NCI-H2196 treated with DMSO at 0.1 percent for 48 hours (cell line): ENCODE measurements at regions not wholly inside any gene's neighbourhood (a gene's known extent, or its start where the extent isn't known, plus 50 kb on each side); places are given as distances from the start of the nearest gene placed in this dataset.
"Not testable (repeated sequence)": the region's sequence is repeated elsewhere in the genome, so short reads cannot be mapped to it uniquely, and the experiment has no call there.

ENCODE experiments used
- DNase-seq: peaks from one replicate; lab custom pipeline; 2025; ENCODE audit not compliant: unreplicated experiment; lab: John Stamatoyannopoulos, UW

- DNase-seq = no peak
These were observed 475.0 kb upstream of the ADARB2 start for GRCh38 chr10:2212244-2212834.

DNA sequence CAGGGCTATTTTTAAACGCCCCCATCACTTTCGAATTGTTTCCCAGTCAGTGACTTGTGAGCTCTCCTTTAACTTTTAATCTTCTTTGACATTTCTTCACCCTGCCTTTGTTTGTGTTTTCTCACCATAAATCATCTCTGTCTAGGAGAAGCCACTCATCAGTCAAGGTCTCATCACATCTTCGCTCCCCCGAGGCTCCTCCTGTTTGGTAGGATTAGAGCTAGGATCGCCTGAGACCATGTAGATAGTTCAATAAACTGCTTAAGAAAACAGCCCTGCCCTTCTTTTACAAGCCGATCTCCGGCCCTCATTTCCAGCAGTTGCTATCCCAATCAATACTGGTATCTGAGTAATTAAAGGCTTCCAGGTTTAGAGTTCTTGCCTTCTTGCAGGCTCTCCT is 472.8 kb upstream of the ADARB2 start:
- DNase-seq = no peak

DNA sequence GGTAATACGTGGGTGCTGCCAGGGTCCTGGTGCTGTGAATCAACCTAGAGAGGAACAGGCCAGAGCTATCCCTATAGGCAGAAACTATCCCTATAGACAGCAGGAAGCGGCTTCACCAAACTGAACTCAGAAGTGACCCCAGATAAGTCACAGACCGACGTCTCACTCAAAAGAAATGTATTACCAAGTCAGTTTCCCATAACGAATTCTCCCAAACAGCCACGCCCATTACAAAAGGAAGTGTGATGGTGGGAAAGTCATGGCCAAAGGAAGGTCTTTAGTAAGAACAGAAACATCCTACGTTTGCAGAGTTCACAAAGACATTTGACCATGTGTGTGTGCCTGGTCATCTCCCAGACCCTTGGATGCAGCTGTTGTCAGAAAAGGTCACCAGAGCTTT is 470.8 kb upstream of the ADARB2 start:
- DNase-seq = no peak

- DNase-seq = no peak
These were observed 470.1 kb upstream of the ADARB2 start for GRCh38 chr10:2207246-2207922.

- no peak for DNase-seq
These were observed 468.1 kb upstream of the ADARB2 start for GRCh38 chr10:2205406-2205805.

DNA sequence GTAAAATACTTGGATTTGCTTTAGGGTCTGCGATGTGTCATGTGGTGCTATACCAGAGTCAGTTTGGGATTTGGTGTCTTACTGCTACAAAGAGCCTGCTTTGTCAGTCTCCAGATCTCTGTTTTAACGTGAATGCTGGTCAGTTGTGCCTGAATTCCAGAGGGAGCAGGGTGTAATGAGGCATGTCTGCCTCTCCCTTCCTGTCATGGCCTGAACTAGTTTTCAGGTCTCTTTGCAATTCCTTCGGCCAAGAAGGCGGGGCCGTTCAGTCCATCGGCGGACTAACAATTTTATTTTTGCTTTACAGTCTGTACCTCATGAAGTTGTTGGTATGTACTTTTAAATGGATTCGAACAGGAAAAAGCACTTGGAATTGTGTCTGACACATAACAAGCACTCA is 465.1 kb upstream of the ADARB2 start:
- DNase-seq = no peak

GRCh38 chr10:2201534-2202099 is 464.3 kb upstream of the ADARB2 start:
- no peak for DNase-seq

DNA sequence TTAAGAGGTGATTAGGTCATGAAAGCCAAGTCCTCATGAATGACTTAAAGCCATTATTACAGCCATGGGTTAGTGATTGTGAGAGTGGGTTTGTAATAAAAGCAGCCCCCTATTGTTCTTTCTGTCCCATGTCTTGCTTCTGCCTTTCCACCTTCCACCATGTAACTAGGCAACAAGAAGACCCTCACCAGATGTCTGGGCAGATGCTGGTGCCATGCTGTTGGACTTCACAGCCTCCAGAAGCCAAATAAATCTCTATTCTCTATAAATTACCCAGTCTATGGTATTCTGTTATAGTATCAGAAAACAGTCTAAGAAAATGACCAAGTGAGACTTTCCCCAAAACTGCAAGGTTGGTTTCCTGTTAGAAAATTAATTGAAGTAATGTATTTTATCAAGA is 460.3 kb upstream of the ADARB2 start:
- DNase-seq = no peak

DNA sequence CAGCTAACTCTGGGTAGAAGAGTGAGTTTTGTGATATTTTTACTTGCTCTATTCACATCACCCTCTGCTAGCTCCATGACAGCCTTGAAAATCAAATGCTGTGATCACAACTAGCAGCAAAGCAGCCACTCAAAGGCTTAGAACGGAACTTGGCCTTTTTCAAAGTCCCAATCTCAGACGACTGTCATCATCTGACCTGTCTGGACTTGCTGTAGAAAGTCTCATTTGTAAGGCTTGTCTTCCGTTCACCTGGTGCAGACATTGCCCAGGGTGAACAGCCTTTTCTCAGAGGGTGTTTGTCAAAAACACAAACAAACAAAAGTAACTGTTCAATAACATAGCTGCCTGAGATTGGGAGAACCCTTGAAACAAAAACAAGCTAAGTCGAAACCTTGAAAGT is 458.9 kb upstream of the ADARB2 start:
- DNase-seq = no peak

- not testable (repeated sequence) for DNase-seq
These were observed 452.0 kb upstream of the ADARB2 start for GRCh38 chr10:2189356-2189755.

GRCh38 chr10:2188371-2188770 is 451.0 kb upstream of the ADARB2 start:
- DNase-seq = no peak

DNA sequence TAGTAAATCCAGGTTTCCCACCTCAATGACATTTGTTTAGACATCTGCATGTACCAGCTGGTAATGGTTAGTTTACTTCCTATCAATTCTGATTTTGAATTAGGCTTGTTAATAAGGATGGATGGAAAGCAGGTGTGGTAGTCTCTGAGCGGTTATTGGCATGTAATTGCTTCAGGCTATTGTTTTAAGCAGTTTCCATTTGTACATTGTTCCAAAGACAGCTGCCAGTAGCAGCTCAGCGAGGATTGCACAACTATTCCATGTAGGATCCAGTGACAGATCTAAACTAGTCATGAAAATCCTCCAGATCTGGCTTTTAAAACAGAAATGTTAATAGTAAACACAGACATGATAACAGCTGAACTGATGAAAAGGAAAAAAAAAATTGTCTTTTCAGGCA is 436.0 kb upstream of the ADARB2 start:
- DNase-seq = no peak

GRCh38 chr10:2165771-2166460 is 428.6 kb upstream of the ADARB2 start:
- no peak for DNase-seq

- DNase-seq = no peak
These were observed 413.0 kb upstream of the ADARB2 start for GRCh38 chr10:2150288-2150687.

DNA sequence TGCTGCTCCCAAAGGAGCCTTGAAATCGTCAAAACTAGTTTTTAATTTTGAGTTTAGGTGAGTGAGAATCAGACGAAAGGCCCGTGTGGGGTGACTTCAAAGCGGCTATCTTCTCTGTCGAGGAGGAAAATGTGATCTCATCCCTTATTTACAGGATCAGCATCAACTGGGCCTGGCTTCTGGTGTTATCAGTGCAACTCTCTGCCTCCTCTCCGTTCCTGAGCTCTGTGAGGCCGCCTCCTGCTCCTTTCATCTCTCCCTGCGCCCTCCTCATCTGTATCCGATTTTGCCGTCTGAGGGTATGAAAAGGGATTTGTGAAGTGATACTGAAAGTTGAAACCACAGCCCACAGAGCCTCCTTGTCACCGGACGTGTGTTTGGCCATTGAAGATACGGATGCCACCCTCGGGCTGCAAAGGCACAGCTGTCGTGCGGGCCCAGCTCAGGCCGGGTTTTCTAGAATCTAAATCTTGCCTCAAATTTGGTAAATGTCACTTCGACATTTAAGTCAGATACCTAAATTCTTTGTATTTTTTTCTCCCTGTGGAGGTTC is 408.7 kb upstream of the ADARB2 start:
- DNase-seq = no peak

DNA sequence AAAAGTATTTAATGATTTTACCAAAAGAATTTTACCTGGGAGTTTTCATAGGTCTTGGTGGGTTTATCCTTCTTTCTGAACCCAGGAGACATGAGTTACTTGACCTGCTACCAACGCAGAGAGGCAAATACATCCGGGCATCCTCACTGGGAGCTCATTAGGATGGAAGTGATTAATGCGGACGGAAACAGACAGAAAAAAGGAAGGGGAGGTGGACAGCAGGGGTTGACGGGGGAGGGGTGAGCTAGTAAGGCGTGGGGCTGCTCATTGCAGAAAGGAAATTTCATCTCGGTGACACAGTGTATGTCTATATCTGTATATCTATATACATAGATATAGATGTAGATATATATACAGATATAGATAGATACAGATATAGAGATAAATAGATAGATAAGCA is 408.2 kb upstream of the ADARB2 start:
- no peak for DNase-seq

DNA sequence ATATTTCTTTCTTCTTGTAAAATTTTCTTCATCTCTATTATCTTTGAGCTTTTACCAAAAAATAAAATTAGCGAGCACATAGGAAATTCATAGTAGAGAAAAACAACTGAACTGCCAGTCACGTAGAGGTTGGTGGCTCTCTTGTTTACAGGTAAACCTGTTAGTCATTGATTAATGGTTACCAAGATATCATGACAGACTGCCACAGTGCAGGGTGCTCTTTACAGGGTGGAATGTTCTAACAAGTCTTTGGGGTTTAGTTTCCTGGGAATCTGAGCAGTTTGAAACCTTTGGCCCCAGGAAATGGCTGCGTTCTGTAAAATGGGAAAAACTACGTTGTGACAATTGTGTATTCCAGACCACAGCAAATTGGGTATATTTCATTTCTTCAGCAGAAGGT is 407.3 kb upstream of the ADARB2 start:
- DNase-seq = no peak

DNA sequence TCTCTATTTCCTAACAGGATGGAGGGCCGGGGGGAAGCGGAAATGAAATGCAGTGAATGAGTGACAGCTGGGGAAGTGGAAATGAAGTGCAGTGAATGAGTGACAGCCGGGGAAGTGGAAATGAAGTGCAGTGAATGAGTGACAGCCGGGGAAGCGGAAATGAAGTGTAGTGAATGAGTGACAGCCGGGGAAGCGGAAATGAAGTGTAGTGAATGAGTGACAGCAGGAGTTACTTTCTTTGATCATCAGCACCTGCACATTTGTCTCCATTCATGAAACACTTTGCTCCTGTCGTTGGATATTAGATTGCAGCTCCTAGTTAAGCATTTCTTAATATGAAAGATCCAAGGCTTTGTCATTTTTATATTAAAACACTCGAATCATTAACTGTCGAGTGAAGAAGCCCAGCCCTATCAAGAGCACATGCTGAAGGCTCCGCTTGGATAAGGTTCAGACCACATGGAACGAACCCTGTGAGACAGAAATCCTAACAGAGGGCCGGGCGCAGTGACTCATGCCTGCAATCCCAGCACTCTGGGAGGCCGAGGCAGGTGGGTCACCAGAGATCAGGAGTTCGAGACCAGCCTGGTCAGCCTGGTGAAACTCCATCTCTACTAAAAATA is 406.0 kb upstream of the ADARB2 start:
- DNase-seq = no peak

- no peak for DNase-seq
These were observed 402.4 kb upstream of the ADARB2 start for GRCh38 chr10:2139746-2140145.

DNA sequence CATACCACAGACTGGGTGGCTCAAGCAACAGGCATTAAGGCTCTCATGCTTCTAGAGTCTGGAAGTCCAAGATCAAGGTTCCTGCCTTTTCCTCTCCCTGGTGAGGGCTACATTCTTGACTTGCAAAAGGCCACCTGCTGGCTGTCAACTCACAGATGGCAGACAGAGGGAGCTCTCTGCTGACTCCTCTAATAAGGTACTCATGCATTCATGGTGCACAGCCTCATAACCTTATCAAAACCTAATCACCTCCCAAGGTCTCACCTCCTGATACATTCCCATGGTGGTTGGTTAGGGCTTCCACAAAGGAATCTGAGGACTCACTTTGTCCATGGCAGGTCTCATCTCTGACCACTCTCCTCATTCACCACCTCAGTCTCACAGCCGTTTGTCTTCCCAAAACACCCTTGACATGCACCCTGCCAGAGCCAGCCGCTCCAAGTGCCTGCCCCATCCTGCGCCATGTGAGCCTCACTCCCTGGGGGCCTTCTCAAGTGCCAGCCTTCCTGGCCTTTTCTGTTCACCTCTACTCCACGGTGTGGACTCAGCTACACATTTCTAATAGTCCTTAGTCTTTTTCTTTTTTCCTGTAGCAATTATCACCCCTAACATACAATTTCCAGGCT is 400.3 kb upstream of the ADARB2 start:
- no peak for DNase-seq

GRCh38 chr10:2130705-2131305 is 393.5 kb upstream of the ADARB2 start:
- DNase-seq = no peak
